GM12878 (cell line): ENCODE measurements at regions not wholly inside any gene's neighbourhood (a gene's known extent, or its start where the extent isn't known, plus 50 kb on each side); places are given as distances from the start of the nearest gene placed in this dataset.

ENCODE experiments used
- ATAC-seq: fragments of 200-7000 bp; cut with Tn5 transposase; 3 replicates; pipeline ENCODE4 v1.9.1; 2020; ENCODE audit warnings: mild to moderate bottlenecking, moderate library complexity
- BruUV-seq: library from RNA; stranded (reverse); fragments of 400-500 nt; replicated peaks from 2 replicates; lab custom pipeline; 2021; lab: Mats Ljungman, UMichigan
- CTCF ChIA-PET: fragments of 300-600 bp; sonication (Branson Sonifier 250); formaldehyde crosslinking; extraction: SDS; loops from one replicate; lab custom pipeline; 2021; ENCODE audit warnings: inconsistent platforms; lab: Yijun Ruan, JAX
- POLR2A ChIA-PET: fragments of 350-600 bp; formaldehyde crosslinking; extraction: SDS; loops from one replicate; lab custom pipeline; 2021; ENCODE audit warnings: inconsistent platforms; lab: Charles Lee
- RAD21 ChIA-PET: fragments of 300-600 bp; sonication (Branson Sonifier 250); formaldehyde crosslinking; loops from one replicate; lab custom pipeline; 2023; ENCODE audit warnings: antibody characterized with exemption; ENCODE audit not compliant: unreplicated experiment; lab: Charles Lee
- SMC1A ChIA-PET: fragments of 300-600 bp; sonication (Branson Sonifier 250); formaldehyde crosslinking; loops from one replicate; lab custom pipeline; 2023; ENCODE audit not compliant: unreplicated experiment, uncharacterized antibody; lab: Charles Lee
- DNase-seq: peaks from one replicate; pipeline ENCODE4 v3.0.0-alpha.2; 2011; ENCODE audit warnings: low read depth, low spot score
- FAIRE-seq: peaks from 3 replicates; lab custom pipeline; 2011; peaks lifted over from hg19 to GRCh38; lab: Jason Lieb, UNC
- H2AFZ ChIP-seq: 2 replicates; pipeline ENCODE4 v1.6.0; 2011; ENCODE audit warnings: low read depth, low read length, control low read depth; ENCODE audit not compliant: control insufficient read depth
- H3K27ac ChIP-seq: 2 replicates; pipeline ENCODE4 v1.5.1; 2011; ENCODE audit warnings: control low read depth; ENCODE audit not compliant: control insufficient read depth, insufficient read depth
- H3K27me3 ChIP-seq, 2 experiments: replicated peaks in 1 of 2; 2 replicates each; pipeline versions ENCODE4 v1.6.0 to v1.6.1; 2011; ENCODE audit warnings: low read length in 1 of 2; ENCODE audit not compliant: control insufficient read depth in 2 of 2, insufficient read depth in 2 of 2
- H3K36me3 ChIP-seq, 2 experiments: 2 replicates each; pipeline ENCODE4 v1.5.1; 2011; ENCODE audit warnings: low read length in 1 of 2; ENCODE audit not compliant: control insufficient read depth in 2 of 2, insufficient read depth in 2 of 2
- H3K4me1 ChIP-seq: 2 replicates; pipeline ENCODE4 v1.6.1; 2011; ENCODE audit warnings: mild to moderate bottlenecking, low read length, moderate library complexity, mixed read lengths; ENCODE audit not compliant: control insufficient read depth, insufficient read depth
- H3K4me2 ChIP-seq: 2 replicates; pipeline ENCODE4 v1.6.0; 2011; ENCODE audit warnings: control low read depth; ENCODE audit not compliant: control insufficient read depth, insufficient read depth
- H3K4me3 ChIP-seq: fragments of 200-600 bp; sonication (generic); 2 replicates; pipeline ENCODE4 v1.5.1; 2016
- H3K79me2 ChIP-seq: 2 replicates; pipeline ENCODE4 v1.6.0; 2011; ENCODE audit warnings: low read length; ENCODE audit not compliant: control insufficient read depth, insufficient read depth
- H3K9ac ChIP-seq: 2 replicates; pipeline ENCODE4 v1.8.0; 2011; ENCODE audit warnings: low read length, control low read depth, mixed read lengths; ENCODE audit not compliant: control insufficient read depth, insufficient read depth
- H3K9me3 ChIP-seq: replicated peaks from 3 replicates; pipeline ENCODE4 v1.5.1; 2011; ENCODE audit warnings: mild to moderate bottlenecking, low read length; ENCODE audit not compliant: control insufficient read depth, insufficient read depth
- H4K20me1 ChIP-seq: 2 replicates; pipeline ENCODE4 v1.6.0; 2011; ENCODE audit not compliant: control insufficient read depth, insufficient read depth
- IRF4 ChIP-seq: IDR thresholded peaks from 2 replicates; pipeline ENCODE4 v1.6.1; 2011; ENCODE audit warnings: low read depth, low read length
- KLF5 ChIP-seq: fragments of 450-650 bp; IDR thresholded peaks from 2 replicates; pipeline ENCODE4 v1.6.1; 2014; ENCODE audit warnings: mild to moderate bottlenecking; ENCODE audit not compliant: partially characterized antibody
- NKRF ChIP-seq: fragments of 450-650 bp; conservative IDR thresholded peaks from 2 replicates; pipeline ENCODE4 v1.6.1; 2017; ENCODE audit warnings: mild to moderate bottlenecking, moderate library complexity
- SUPT20H ChIP-seq: IDR thresholded peaks from 2 replicates; pipeline ENCODE4 v1.6.1; 2011; ENCODE audit warnings: low read depth, mild to moderate bottlenecking, low read length, moderate library complexity, borderline replicate concordance; ENCODE audit not compliant: control insufficient read depth
- TCF3 ChIP-seq: IDR thresholded peaks from 2 replicates; pipeline ENCODE4 v1.6.1; 2012; ENCODE audit warnings: low read depth, mild to moderate bottlenecking, low read length, borderline replicate concordance; ENCODE audit not compliant: insufficient read depth
- ZNF592 ChIP-seq: fragments of 450-650 bp; IDR thresholded peaks from 2 replicates; pipeline ENCODE4 v1.6.1; 2017; ENCODE audit warnings: mild to moderate bottlenecking, moderate library complexity
- WGBS: methylation state at CpG from one replicate; pipeline ENCODE4 v1.1.6; 2016; ENCODE audit warnings: low lambda C conversion rate; ENCODE audit not compliant: insufficient replicate concordance, insufficient coverage; ENCODE audit errors: missing lambda C conversion rate; 5-methylcytosine and 5-hydroxymethylcytosine counted together
- in situ Hi-C: fragments of 300-500 bp; cut with MboI; formaldehyde crosslinking; loops from 9 replicates; pipeline ENCODE4 v1.14.3; 2018; ENCODE audit warnings: mixed read lengths
- intact Hi-C: fragments of 100-400 bp; cut with micrococcal nuclease; formaldehyde crosslinking; loops from one replicate; pipeline ENCODE4 v1.14.2; 2022; ENCODE audit not compliant: unreplicated experiment

GRCh38 chr14:39853441-39853840 lies 421.2 kb upstream of the FBXO33 start:
- DNase-seq (no peak), FAIRE-seq (no peak), ATAC-seq (no peak)
- Histone ChIP-seq H3K4me2 (no peak overlapping the region), H3K79me2 (no peaks in the 10 kb centered on the region), H3K27ac (no peak overlapping the region), H3K9me3 (no peaks in the 10 kb centered on the region), H3K9ac (no peak overlapping the region), H3K4me3 (no peak overlapping the region), H4K20me1 (no peaks in the 10 kb centered on the region), H3K27me3 (no peaks in the 10 kb centered on the region), H2AFZ (no peak overlapping the region), H3K36me3 (no peaks in the 10 kb centered on the region), H3K4me1 (no peaks in the 10 kb centered on the region)
- TF ChIP-seq IRF4 = no peak
- no peak for TF ChIP-seq ZNF592
- no peak for TF ChIP-seq TCF3
- TF ChIP-seq NKRF = no peak
- TF ChIP-seq KLF5 = no peak
- no peak for TF ChIP-seq SUPT20H
- POLR2A ChIA-PET = no interaction called here
- SMC1A ChIA-PET = interaction anchor here (1.7 kb wide), 1 partner anchor 24 kb away, joined by 6 read pairs; no protein-coding TSS in a partner anchor
- CTCF ChIA-PET = no interaction called here
- WGBS = 0% methylated on average over 1 of the region's 1 CpG
- in situ Hi-C loops = no loop called here
- no TSS peak for BruUV-seq
- RAD21 ChIA-PET = no interaction called here
- intact Hi-C loops = no loop called here
